PC-9 (cell line): ENCODE measurements at regions not wholly inside any gene's neighbourhood (a gene's known extent, or its start where the extent isn't known, plus 50 kb on each side); places are given as distances from the start of the nearest gene placed in this dataset.

ENCODE experiments used
- CTCF ChIP-seq: fragments of 200-600 bp; sonication (generic); conservative IDR thresholded peaks from 2 replicates; pipeline ENCODE4 v1.6.1; 2017; ENCODE audit warnings: mixed run types, antibody characterized with exemption, mild to moderate bottlenecking, moderate library complexity
- EZH2 ChIP-seq: fragments of 200-600 bp; sonication (generic); IDR thresholded peaks from 2 replicates; pipeline ENCODE4 v1.8.0; 2017; ENCODE audit warnings: antibody characterized with exemption, low read depth

DNA sequence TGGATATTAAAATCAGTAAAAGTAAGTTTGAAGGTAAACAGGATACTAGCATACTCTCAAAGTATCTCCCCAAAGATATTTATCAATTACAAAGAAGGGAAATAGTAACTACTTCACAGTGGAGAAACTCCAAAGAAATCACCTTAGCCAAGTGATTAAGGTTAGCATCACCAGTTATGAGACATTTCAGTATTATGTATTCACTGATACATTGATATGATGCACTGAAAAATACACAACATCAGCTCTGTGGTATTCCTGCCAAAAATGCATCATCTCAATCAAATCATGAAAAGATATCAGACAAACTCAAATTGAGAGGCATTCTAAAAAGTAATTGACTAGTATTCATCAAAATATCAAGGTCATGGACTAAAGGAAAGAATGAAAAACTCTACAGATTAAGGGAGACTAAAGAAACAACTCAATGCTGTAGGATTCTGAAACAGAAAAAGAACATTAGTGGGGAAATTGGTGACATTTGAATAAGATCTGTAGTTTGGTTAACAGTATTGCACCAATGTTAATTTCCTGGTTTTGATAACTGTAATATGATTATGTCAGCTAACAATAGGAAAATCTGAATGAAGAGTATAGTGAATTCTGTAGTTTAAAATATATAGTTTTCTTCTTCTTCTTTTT lies 215.4 kb downstream of the UACA start:
- TF ChIP-seq CTCF = no peak
- TF ChIP-seq EZH2 = no peak
